ENCODE measurements at regions not wholly inside any gene's neighbourhood (a gene's known extent, or its start where the extent isn't known, plus 50 kb on each side); places are given as distances from the start of the nearest gene placed in this dataset.

- no peak overlapping the region for H3K4me3 ChIP-seq
- no peaks in the 10 kb centered on the region for H3K36me3 ChIP-seq
- DNase-seq (peak in 1 of 5 donors; percentile 49), ATAC-seq (no peak)
- H3K27ac ChIP-seq: no peak overlapping the region
- H3K9me3 ChIP-seq: peaks cover 0 to 11% (median 0%) of the 10 kb centered on the region in 12 donors
- H3K4me1 ChIP-seq: no peaks in the 10 kb centered on the region
- intact Hi-C loops (cut with DNase I): no loop called here
- no peak for TF ChIP-seq CTCF (IDR thresholded peaks at IDR 0.05)
- TF ChIP-seq POLR2A (IDR thresholded peaks at IDR 0.05): no peak
- peaks cover 0 to 5% (median 0%) of the 10 kb centered on the region in 9 donors for H3K27me3 ChIP-seq
- 61 to 81% (median 78%) methylated on average over 6 of the region's 6 CpGs for WGBS, 4 donors
Observed at GRCh38 chr20:40254023-40254772, 434.8 kb downstream of the MAFB start.

DNA sequence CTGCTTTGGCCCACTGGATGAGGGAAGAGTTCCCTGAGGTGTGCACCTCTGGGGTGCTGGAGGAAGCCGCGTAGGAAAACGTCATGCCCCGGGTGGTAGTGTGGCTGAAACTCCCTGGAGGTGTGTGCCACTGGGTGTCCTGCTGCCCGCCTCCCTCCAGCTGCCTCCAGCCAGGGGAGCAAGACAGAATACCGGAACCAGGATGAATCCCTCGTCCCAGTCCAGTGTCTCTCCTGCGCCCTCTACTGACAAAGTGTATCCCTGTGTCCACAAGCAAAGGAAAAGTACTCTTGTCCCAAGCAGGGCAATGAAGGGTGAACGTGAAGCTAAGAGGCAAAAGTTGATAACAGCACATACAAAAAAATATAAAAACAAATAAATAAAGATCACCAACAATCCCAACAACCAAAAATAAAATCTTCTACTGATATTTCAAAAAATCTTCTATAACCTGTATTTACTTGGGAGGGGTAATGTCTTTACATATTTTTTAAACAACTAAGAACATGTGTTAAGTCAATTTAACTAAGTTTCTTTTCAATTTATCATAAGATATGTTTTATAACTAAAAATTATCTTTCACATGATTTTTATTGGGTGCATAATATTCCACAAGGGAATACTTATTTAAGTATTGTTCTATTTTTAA is 437.6 kb downstream of the MAFB start:
- intact Hi-C loops (cut with DNase I): no loop called here
- 60 to 77% (median 70%) methylated on average over 7 to 9 of the region's 9 CpGs for WGBS, 4 donors
- peak in 7 of 12 donors; percentile 12 to 40 (median 35) for TF ChIP-seq CTCF (IDR thresholded peaks at IDR 0.05)
- TF ChIP-seq POLR2A (IDR thresholded peaks at IDR 0.05): no peak

DNA sequence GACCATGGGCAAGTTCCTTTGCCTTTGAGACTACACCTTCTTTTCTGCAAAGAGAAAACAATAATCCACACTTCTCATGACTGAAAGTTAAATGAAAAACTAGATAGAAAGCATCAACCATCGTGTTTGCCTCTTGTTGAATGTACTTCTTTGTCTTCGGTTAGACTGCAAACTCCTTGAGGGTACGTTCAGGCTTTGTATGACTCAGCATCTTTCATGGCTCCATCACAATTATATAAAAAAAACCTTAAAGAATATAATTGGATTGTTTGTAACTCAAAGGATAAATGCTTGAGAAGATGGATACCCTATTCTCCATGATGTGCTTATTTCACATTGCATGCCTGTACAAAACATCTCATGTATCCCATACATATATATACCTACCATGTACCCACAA is 439.2 kb downstream of the MAFB start:
- DNase-seq (no peak), ATAC-seq (no peak)
- Histone ChIP-seq H3K9me3 (peaks cover 0 to 11% (median 0%) of the 10 kb centered on the region in 12 donors), H3K36me3 (no peaks in the 10 kb centered on the region), H3K4me3 (no peak overlapping the region), H3K27me3 (no peaks in the 10 kb centered on the region), H3K27ac (no peak overlapping the region), H3K4me1 (no peaks in the 10 kb centered on the region)
- intact Hi-C loops (cut with DNase I): no loop called here
- no peak for TF ChIP-seq POLR2A (IDR thresholded peaks at IDR 0.05)
- TF ChIP-seq CTCF (IDR thresholded peaks at IDR 0.05): no peak
- 85 to 90% (median 89%) methylated on average over 3 of the region's 3 CpGs for WGBS, 4 donors

More for the DNA sequence above, 437.6 kb downstream of the MAFB start:
- Histone ChIP-seq H3K36me3 (no peaks in the 10 kb centered on the region), H3K27me3 (no peaks in the 10 kb centered on the region), H3K27ac (no peak overlapping the region), H3K4me1 (no peaks in the 10 kb centered on the region), H3K4me3 (no peak overlapping the region), H3K9me3 (peaks cover 0 to 11% (median 0%) of the 10 kb centered on the region in 12 donors)
- no peak for ATAC-seq
- DNase-seq: no peak

- DNase-seq (no peak), ATAC-seq (no peak)
- H3K9me3 ChIP-seq: peaks cover 0 to 3% (median 0%) of the 10 kb centered on the region in 12 donors
- H3K27me3 ChIP-seq: peaks cover 0 to 10% (median 0%) of the 10 kb centered on the region in 9 donors
- H3K4me1 ChIP-seq: peaks cover 0 to 14% (median 0%) of the 10 kb centered on the region in 12 donors
- no peaks in the 10 kb centered on the region for H3K36me3 ChIP-seq
- no peak overlapping the region for H3K4me3 ChIP-seq
- intact Hi-C loops (cut with DNase I): no loop called here
- H3K27ac ChIP-seq: no peak overlapping the region
- TF ChIP-seq CTCF (IDR thresholded peaks at IDR 0.05) (no peak), POLR2A (IDR thresholded peaks at IDR 0.05) (no peak)
Observed at GRCh38 chr20:40245829-40246228, 443.2 kb downstream of the MAFB start.
